ENCODE measurements at regions not wholly inside any gene's neighbourhood (a gene's known extent, or its start where the extent isn't known, plus 50 kb on each side); places are given as distances from the start of the nearest gene placed in this dataset.

GRCh38 chr7:7114575-7115291, 67.6 kb upstream of the C1GALT1 start:
- H3K4me3 ChIP-seq (replicated peaks in 1 of 3): no peak overlapping the region
- no peaks in the 10 kb centered on the region for H3K9me3 ChIP-seq
- no peaks in the 10 kb centered on the region for H3K36me3 ChIP-seq
- no peaks in the 10 kb centered on the region for H3K27me3 ChIP-seq
- no peaks in the 10 kb centered on the region for H3K4me1 ChIP-seq
- no peak for DNase-seq
- no peak overlapping the region for H3K27ac ChIP-seq
- intact Hi-C loops (cut with DNase I): no loop called here
- no peak for TF ChIP-seq POLR2A (IDR thresholded peaks at IDR 0.05)
- TF ChIP-seq CTCF (IDR thresholded peaks at IDR 0.05): no peak
- 54 to 59% methylated on average over 6 of the region's 6 CpGs for WGBS, 2 donors

DNA sequence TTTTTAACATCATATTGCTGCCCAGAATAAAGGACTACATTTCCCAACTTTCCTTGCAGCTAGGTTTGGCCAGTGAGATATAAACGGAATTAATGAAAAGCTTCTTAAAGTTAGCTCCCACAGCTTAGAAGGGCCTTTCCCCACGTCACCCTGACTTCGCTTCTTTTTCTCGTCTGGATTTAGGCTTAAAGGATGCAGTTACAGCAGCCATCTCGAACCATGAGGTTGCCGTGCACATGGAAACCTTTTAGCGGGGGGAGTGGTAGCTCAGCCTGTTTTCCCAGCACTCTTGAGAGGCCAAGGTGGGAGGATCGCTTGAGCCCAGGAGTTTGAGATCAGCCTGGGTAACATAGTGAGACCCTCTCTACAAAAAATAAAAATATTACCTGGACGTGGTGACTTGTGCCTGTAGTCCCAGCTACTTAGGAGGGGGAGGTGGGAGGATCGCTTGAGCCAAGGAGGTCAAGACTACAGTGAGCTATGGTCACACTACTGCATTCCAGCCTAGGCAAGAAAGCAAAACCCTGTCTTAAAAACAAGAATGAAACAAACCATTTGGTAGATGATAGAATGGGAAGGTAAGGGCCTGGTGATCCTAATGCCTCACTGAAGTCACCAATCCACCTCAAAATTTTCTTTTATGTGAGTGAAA, 64.3 kb upstream of the C1GALT1 start:
- Histone ChIP-seq H3K4me1 (no peaks in the 10 kb centered on the region), H3K36me3 (no peaks in the 10 kb centered on the region), H3K4me3 (replicated peaks in 1 of 3) (no peak overlapping the region), H3K27me3 (no peaks in the 10 kb centered on the region), H3K27ac (no peak overlapping the region), H3K9me3 (no peaks in the 10 kb centered on the region)
- 84 to 86% methylated on average over 10 of the region's 10 CpGs for WGBS, 2 donors
- DNase-seq: no peak
- intact Hi-C loops (cut with DNase I): no loop called here
- no peak for TF ChIP-seq CTCF (IDR thresholded peaks at IDR 0.05)
- TF ChIP-seq POLR2A (IDR thresholded peaks at IDR 0.05): no peak

DNA sequence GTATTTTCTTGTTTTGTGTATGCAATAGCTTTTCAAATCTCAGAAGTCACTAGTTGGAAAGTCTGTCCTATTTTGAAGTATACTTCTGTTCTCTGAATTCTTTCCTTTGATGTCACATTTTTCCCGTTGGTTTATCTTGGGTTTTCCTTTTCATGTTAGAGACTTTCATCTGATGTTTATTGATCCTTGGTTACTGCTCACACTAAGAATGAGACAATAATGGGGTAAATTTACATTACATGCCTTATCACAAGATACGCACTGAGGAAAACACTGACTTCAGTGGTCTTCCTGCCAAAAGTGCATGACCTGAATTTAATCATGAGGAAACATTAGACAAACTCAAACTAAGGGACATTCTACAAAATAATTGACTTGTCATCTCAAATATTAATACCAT, 63.5 kb upstream of the C1GALT1 start:
- intact Hi-C loops (cut with DNase I): no loop called here
- TF ChIP-seq POLR2A (IDR thresholded peaks at IDR 0.05): no peak
- TF ChIP-seq CTCF (IDR thresholded peaks at IDR 0.05): no peak
- Histone ChIP-seq H3K27me3 (no peaks in the 10 kb centered on the region), H3K9me3 (no peaks in the 10 kb centered on the region), H3K36me3 (no peaks in the 10 kb centered on the region), H3K4me1 (no peaks in the 10 kb centered on the region), H3K27ac (no peak overlapping the region), H3K4me3 (replicated peaks in 1 of 3) (no peak overlapping the region)
- WGBS, 2 donors: 65% methylated on average over 2 of the region's 2 CpGs
- no peak for DNase-seq

DNA sequence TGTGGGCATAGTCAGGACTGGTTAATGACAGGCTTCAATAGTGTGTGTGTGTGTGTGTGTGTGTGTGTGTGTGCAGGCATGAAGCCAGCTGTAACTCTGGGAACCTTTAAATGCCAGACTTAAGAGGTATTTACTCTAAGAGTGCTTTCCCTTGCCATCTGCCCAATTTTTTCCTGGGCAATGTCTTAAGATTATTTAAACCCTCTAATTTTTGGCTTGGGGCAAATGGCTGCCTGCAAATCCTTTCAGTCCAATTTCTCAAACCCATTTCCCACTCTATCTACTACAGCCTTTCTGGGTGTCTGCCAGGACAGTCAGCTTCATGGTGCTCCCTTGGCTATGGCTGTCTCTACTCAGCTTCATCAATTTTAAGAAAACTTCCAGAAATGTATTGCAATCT, 62.6 kb upstream of the C1GALT1 start:
- Histone ChIP-seq H3K27ac (no peak overlapping the region), H3K27me3 (no peaks in the 10 kb centered on the region), H3K9me3 (no peaks in the 10 kb centered on the region), H3K4me1 (no peaks in the 10 kb centered on the region), H3K36me3 (no peaks in the 10 kb centered on the region), H3K4me3 (replicated peaks in 1 of 3) (no peak overlapping the region)
- intact Hi-C loops (cut with DNase I): no loop called here
- TF ChIP-seq CTCF (IDR thresholded peaks at IDR 0.05): no peak
- TF ChIP-seq POLR2A (IDR thresholded peaks at IDR 0.05): no peak
- no peak for DNase-seq

GRCh38 chr7:7122033-7122478, 60.3 kb upstream of the C1GALT1 start:
- no peak overlapping the region for H3K27ac ChIP-seq
- no peak for DNase-seq
- no peaks in the 10 kb centered on the region for H3K27me3 ChIP-seq
- H3K36me3 ChIP-seq: no peaks in the 10 kb centered on the region
- no peak for TF ChIP-seq CTCF (IDR thresholded peaks at IDR 0.05)
- no peak for TF ChIP-seq POLR2A (IDR thresholded peaks at IDR 0.05)
- WGBS, 2 donors: 53 to 62% methylated on average over 4 of the region's 4 CpGs
- intact Hi-C loops (cut with DNase I): no loop called here
- no peak overlapping the region for H3K4me3 ChIP-seq (replicated peaks in 1 of 3)
- H3K4me1 ChIP-seq: no peaks in the 10 kb centered on the region
- H3K9me3 ChIP-seq: no peaks in the 10 kb centered on the region

All from thyroid gland (tissue), 4 donors.